Glutamatergic neuron (in vitro differentiated cells): ENCODE measurements at regions not wholly inside any gene's neighbourhood (a gene's known extent, or its start where the extent isn't known, plus 50 kb on each side); places are given as distances from the start of the nearest gene placed in this dataset.
"Not testable (repeated sequence)": the region's sequence is repeated elsewhere in the genome, so short reads cannot be mapped to it uniquely, and the experiment has no call there.

ENCODE experiments used
- DNase-seq: peaks from one replicate; pipeline ENCODE4 v3.0.0; 2022
- H3K27ac Mint-ChIP-seq: one replicate; pipeline ENCODE4 v1.8.0; 2020; ENCODE audit warnings: mild to moderate bottlenecking, mixed read lengths, inconsistent platforms; ENCODE audit not compliant: unreplicated experiment
- H3K27me3 Mint-ChIP-seq: one replicate; pipeline ENCODE4 v1.8.0; 2020; ENCODE audit warnings: mild to moderate bottlenecking, moderate library complexity, mixed read lengths, inconsistent platforms; ENCODE audit not compliant: unreplicated experiment
- H3K36me3 Mint-ChIP-seq: one replicate; pipeline ENCODE4 v1.8.0; 2020; ENCODE audit warnings: mild to moderate bottlenecking, mixed read lengths, inconsistent platforms; ENCODE audit not compliant: unreplicated experiment
- H3K4me1 Mint-ChIP-seq: one replicate; pipeline ENCODE4 v1.8.0; 2020; ENCODE audit warnings: mild to moderate bottlenecking, low read depth, mixed read lengths, inconsistent platforms; ENCODE audit not compliant: unreplicated experiment
- H3K4me3 Mint-ChIP-seq: one replicate; pipeline ENCODE4 v1.8.0; 2020; ENCODE audit warnings: mild to moderate bottlenecking, mixed read lengths, inconsistent platforms; ENCODE audit not compliant: unreplicated experiment
- H3K9me3 Mint-ChIP-seq: one replicate; pipeline ENCODE4 v1.8.0; 2020; ENCODE audit warnings: mild to moderate bottlenecking, moderate library complexity, mixed read lengths, inconsistent platforms; ENCODE audit not compliant: unreplicated experiment
- CTCF ChIP-seq: fragments of 200-600 bp; sonication (generic); IDR thresholded peaks from one replicate; pipeline ENCODE4 v1.5.0; 2021; ENCODE audit not compliant: partially characterized antibody, unreplicated experiment

DNA sequence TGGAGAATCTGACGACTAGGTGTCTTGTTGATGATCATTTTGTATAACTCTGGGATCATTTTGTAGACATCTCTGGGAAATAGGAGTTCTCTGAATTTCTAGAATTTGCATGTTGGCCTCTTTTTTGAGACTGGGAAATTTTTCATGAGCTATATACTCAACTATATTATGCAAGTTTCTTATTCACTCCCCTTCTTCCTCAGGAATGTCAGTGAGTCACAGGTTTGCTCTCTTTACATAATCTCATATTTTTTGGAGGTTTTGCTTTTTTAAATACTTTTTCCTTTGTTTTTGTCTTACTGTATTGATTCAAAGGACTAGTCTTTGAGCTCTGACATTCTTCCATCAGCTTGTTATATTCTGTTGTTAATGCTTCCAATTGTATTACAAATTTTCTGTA is 1324.2 kb downstream of the TECRL start:
- Mint-ChIP-seq H3K27ac (no peak overlapping the region), H3K27me3 (no peaks in the 10 kb centered on the region), H3K36me3 (no peaks in the 10 kb centered on the region), H3K4me3 (no peak overlapping the region), H3K9me3 (no peaks in the 10 kb centered on the region), H3K4me1 (no peaks in the 10 kb centered on the region)
- no peak for TF ChIP-seq CTCF
- no peak for DNase-seq

- Mint-ChIP-seq H3K4me3 (no peak overlapping the region), H3K9me3 (peaks cover 2% of the 10 kb centered on the region), H3K36me3 (peaks cover 4% of the 10 kb centered on the region), H3K4me1 (no peaks in the 10 kb centered on the region), H3K27ac (no peak overlapping the region), H3K27me3 (no peaks in the 10 kb centered on the region)
- DNase-seq = no peak
- TF ChIP-seq CTCF = no peak
These were observed 1328.3 kb downstream of the TECRL start for GRCh38 chr4:63080934-63081333.

DNA sequence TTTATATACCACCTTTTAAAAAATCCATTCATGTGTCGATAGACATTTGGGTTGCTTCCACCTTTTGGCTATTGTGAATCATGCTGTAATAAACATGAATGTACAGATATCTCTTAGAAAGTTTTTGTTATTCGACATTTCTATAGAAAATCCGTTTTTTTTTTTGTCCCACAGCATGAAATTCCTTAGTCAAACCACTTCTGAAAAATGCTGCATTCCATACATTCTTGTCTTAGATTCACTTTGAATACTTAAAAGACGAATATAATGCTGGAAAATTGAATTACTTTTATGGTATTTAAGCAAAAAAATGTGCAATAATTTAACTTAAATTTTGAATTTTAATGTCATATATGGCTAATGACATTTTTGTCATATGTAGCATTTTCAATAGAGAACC is 1345.5 kb downstream of the TECRL start:
- Mint-ChIP-seq H3K4me1 (no peaks in the 10 kb centered on the region), H3K9me3 (peaks cover 2% of the 10 kb centered on the region), H3K4me3 (no peak overlapping the region), H3K27me3 (no peaks in the 10 kb centered on the region), H3K36me3 (no peaks in the 10 kb centered on the region), H3K27ac (no peak overlapping the region)
- no peak for TF ChIP-seq CTCF
- DNase-seq = no peak

DNA sequence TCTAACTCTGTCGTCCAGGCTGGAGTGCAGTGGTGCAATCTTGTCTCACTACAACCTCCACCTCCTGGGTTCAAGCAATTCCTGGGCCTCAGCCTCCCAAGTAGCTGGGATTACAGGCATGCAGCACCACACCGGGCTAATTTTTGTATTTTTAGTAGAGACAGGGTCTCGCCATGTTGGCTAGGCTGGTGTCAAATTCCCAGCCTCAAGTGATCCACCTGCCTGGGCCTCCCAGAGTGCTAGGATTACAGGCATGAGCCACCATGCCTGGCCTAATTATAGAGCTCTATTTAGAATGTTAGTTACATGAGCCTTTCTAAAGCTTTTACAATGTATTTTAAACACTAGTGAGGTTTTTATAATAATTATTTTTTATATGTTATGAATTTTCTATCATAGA is 1346.4 kb downstream of the TECRL start:
- not testable (repeated sequence) for H3K4me1 Mint-ChIP-seq, H3K27me3 Mint-ChIP-seq, H3K36me3 Mint-ChIP-seq

DNA sequence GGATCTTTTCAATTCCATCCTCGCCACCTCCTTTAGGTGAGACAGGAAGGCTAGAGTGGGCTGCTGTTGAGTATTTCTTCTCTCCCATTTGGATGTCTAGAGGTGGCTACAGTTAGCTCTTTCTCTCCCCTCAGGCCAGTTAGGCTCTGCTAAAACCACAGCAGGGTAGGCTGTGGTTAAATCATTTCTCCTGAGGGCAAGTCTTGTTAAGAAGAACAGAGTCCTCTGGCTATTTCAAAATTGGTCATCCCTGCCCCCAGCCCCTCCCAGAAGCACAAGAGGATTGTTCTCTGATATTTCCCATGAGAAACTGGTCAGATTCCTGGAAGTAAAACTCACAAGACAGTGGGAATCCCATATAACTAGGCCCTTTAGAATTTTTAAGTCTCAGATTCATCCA is 1359.5 kb downstream of the TECRL start:
- Mint-ChIP-seq H3K9me3 (peaks cover 4% of the 10 kb centered on the region), H3K27ac (no peak overlapping the region), H3K36me3 (no peaks in the 10 kb centered on the region), H3K4me1 (peaks cover 6% of the 10 kb centered on the region), H3K4me3 (no peak overlapping the region), H3K27me3 (peaks cover 1% of the 10 kb centered on the region)
- no peak for TF ChIP-seq CTCF
- DNase-seq = no peak

More for the DNA sequence above, 1346.4 kb downstream of the TECRL start:
- H3K27ac Mint-ChIP-seq, H3K4me3 Mint-ChIP-seq, H3K9me3 Mint-ChIP-seq, DNase-seq: not testable (repeated sequence)

DNA sequence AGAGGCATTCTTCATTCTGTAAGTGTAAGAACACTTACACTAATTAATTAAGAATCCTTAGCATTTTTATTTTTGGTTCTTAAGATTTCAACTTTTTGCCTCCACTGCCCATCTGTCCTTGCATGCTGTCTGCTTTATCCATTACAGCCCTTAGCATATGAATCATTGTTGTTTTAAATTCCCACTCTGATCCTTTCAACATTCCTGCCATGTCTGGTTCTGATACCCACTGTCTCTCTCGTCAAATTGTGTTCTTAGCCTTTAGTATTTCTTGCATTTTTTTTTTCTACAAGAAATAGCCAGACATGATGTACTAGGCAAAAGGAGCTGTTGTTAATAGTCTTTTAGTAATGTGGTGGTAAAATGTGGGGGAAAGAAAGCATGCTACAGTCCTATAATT is 1360.0 kb downstream of the TECRL start:
- H3K4me3 Mint-ChIP-seq = no peak overlapping the region
- peaks cover 1% of the 10 kb centered on the region for H3K27me3 Mint-ChIP-seq
- H3K27ac Mint-ChIP-seq = no peak overlapping the region
- no peak for TF ChIP-seq CTCF
- H3K9me3 Mint-ChIP-seq = peaks cover 4% of the 10 kb centered on the region
- no peak for DNase-seq
- H3K4me1 Mint-ChIP-seq = peaks cover 6% of the 10 kb centered on the region
- no peaks in the 10 kb centered on the region for H3K36me3 Mint-ChIP-seq
